Neural cell (in vitro differentiated cells): ENCODE measurements at regions not wholly inside any gene's neighbourhood (a gene's known extent, or its start where the extent isn't known, plus 50 kb on each side); places are given as distances from the start of the nearest gene placed in this dataset.

Experiments
- EP300 ChIP-seq: fragments of 450-650 bp; conservative IDR thresholded peaks from 2 replicates; pipeline ENCODE4 v1.6.1; 2014; ENCODE audit warnings: antibody characterized with exemption, mild to moderate bottlenecking, moderate library complexity; ENCODE audit not compliant: poor library complexity, severe bottlenecking
- EZH2 ChIP-seq: fragments of 200-600, 300-800 bp; shearing (Covaris generic), sonication (generic); IDR thresholded peaks from 2 replicates; pipeline ENCODE4 v1.6.1; 2014; ENCODE audit warnings: antibody characterized with exemption, low read length, borderline replicate concordance, mild to moderate bottlenecking; ENCODE audit not compliant: insufficient read depth, poor library complexity, severe bottlenecking
- POLR2AphosphoS5 ChIP-seq: IDR thresholded peaks from 2 replicates; pipeline ENCODE4 v1.6.1; 2012
- RAD21 ChIP-seq: fragments of 450-650 bp; conservative IDR thresholded peaks from 2 replicates; pipeline ENCODE4 v1.6.1; 2014; ENCODE audit warnings: antibody characterized with exemption, mild to moderate bottlenecking, moderate library complexity
- REST ChIP-seq: IDR thresholded peaks from 2 replicates; pipeline ENCODE4 v1.6.1; 2012; ENCODE audit warnings: borderline replicate concordance
- TAF1 ChIP-seq: IDR thresholded peaks from 2 replicates; pipeline ENCODE4 v1.6.1; 2012; ENCODE audit warnings: low read depth
- TF ChIP-seq, protein P1 (sequence below): fragments of 450-650 bp; IDR thresholded peaks from 2 replicates; pipeline ENCODE4 v1.5.1; 2014; ENCODE audit warnings: antibody characterized with exemption, mild to moderate bottlenecking, moderate library complexity; ENCODE audit not compliant: poor library complexity, severe bottlenecking

- TF ChIP-seq, protein P1, sequence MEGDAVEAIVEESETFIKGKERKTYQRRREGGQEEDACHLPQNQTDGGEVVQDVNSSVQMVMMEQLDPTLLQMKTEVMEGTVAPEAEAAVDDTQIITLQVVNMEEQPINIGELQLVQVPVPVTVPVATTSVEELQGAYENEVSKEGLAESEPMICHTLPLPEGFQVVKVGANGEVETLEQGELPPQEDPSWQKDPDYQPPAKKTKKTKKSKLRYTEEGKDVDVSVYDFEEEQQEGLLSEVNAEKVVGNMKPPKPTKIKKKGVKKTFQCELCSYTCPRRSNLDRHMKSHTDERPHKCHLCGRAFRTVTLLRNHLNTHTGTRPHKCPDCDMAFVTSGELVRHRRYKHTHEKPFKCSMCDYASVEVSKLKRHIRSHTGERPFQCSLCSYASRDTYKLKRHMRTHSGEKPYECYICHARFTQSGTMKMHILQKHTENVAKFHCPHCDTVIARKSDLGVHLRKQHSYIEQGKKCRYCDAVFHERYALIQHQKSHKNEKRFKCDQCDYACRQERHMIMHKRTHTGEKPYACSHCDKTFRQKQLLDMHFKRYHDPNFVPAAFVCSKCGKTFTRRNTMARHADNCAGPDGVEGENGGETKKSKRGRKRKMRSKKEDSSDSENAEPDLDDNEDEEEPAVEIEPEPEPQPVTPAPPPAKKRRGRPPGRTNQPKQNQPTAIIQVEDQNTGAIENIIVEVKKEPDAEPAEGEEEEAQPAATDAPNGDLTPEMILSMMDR = no peak
- TF ChIP-seq REST (no peak), EP300 (no peak), TAF1 (no peak), EZH2 (no peak), POLR2AphosphoS5 (no peak), RAD21 (no peak)
These were observed 1434.5 kb downstream of the KCNT2 start for GRCh38 chr1:195173753-195174152.
